ENCODE measurements at regions not wholly inside any gene's neighbourhood (a gene's known extent, or its start where the extent isn't known, plus 50 kb on each side); places are given as distances from the start of the nearest gene placed in this dataset.

GRCh38 chr1:181310560-181310959, 172.8 kb upstream of the CACNA1E start:
- TF ChIP-seq CTCF (tag by site-specific recombination; IDR thresholded peaks at IDR 0.05): no peak
- no peak for TF ChIP-seq TRIM28 (IDR thresholded peaks at IDR 0.05; ENCODE audit: borderline replicate concordance, low read length)
- TF ChIP-seq SALL2 (tag by site-specific recombination; IDR thresholded peaks at IDR 0.05; ENCODE audit: borderline replicate concordance): no peak
- no peak for TF ChIP-seq ZNF184 (tag by site-specific recombination; IDR thresholded peaks at IDR 0.05)
- no peak for TF ChIP-seq ZNF449 (tag by site-specific recombination; IDR thresholded peaks at IDR 0.05)
- TF ChIP-seq ZBTB44 (tag by site-specific recombination; IDR thresholded peaks at IDR 0.05): no peak
- no peak for TF ChIP-seq ZNF398 (tag by site-specific recombination; IDR thresholded peaks at IDR 0.05)
- no peak for TF ChIP-seq PBX3 (CRISPR knock-in tag; IDR thresholded peaks at IDR 0.05)
- no peak for TF ChIP-seq ZSCAN30 (tag by site-specific recombination; IDR thresholded peaks at IDR 0.05)
- TF ChIP-seq ZNF138 (tag by site-specific recombination; IDR thresholded peaks at IDR 0.05; ENCODE audit: borderline replicate concordance): no peak
- TF ChIP-seq ZNF488 (tag by site-specific recombination; IDR thresholded peaks at IDR 0.05): no peak
- TF ChIP-seq ZNF140 (tag by site-specific recombination; IDR thresholded peaks at IDR 0.05): no peak
- no peak for TF ChIP-seq ZNF626 (tag by site-specific recombination; IDR thresholded peaks at IDR 0.05)
- no peak for TF ChIP-seq ZNF292 (tag by site-specific recombination; IDR thresholded peaks at IDR 0.05; ENCODE audit: borderline replicate concordance, low read depth)
